ENCODE measurements at regions not wholly inside any gene's neighbourhood (a gene's known extent, or its start where the extent isn't known, plus 50 kb on each side); places are given as distances from the start of the nearest gene placed in this dataset.

- Histone ChIP-seq H3K9me3 (no peaks in the 10 kb centered on the region), H3K36me3 (replicated peaks) (no peaks in the 10 kb centered on the region), H3K4me1 (no peaks in the 10 kb centered on the region), H3K27me3 (ENCODE audit: low read depth) (no peaks in the 10 kb centered on the region), H3K4me3 (no peak overlapping the region)
- DNase-seq (ENCODE audit: low spot score in 2 of 2) = no peak
- in situ Hi-C loops (cut with MboI; ENCODE audit: low sequenced_read_pairs) = no loop called here
Observed at GRCh38 chr17:33596899-33597298, 303.8 kb upstream of the ASIC2 start.

GRCh38 chr17:33598797-33599196, 305.7 kb upstream of the ASIC2 start:
- Histone ChIP-seq H3K9me3 (no peaks in the 10 kb centered on the region), H3K27me3 (ENCODE audit: low read depth) (no peaks in the 10 kb centered on the region), H3K4me3 (no peak overlapping the region), H3K36me3 (replicated peaks) (no peaks in the 10 kb centered on the region), H3K4me1 (no peaks in the 10 kb centered on the region)
- in situ Hi-C loops (cut with MboI; ENCODE audit: low sequenced_read_pairs) = no loop called here
- DNase-seq (ENCODE audit: low spot score in 2 of 2) = no peak

- Histone ChIP-seq H3K9me3 (no peaks in the 10 kb centered on the region), H3K36me3 (replicated peaks) (no peaks in the 10 kb centered on the region), H3K4me1 (no peaks in the 10 kb centered on the region), H3K27me3 (ENCODE audit: low read depth) (no peaks in the 10 kb centered on the region), H3K4me3 (no peak overlapping the region)
- DNase-seq (ENCODE audit: low spot score in 2 of 2) = no peak
- in situ Hi-C loops (cut with MboI; ENCODE audit: low sequenced_read_pairs) = no loop called here
Observed at GRCh38 chr17:33602981-33603380, 309.9 kb upstream of the ASIC2 start.

GRCh38 chr17:33603789-33604188, 310.7 kb upstream of the ASIC2 start:
- in situ Hi-C loops (cut with MboI; ENCODE audit: low sequenced_read_pairs) = no loop called here
- Histone ChIP-seq H3K4me3 (no peak overlapping the region), H3K27me3 (ENCODE audit: low read depth) (no peaks in the 10 kb centered on the region), H3K9me3 (no peaks in the 10 kb centered on the region), H3K36me3 (replicated peaks) (no peaks in the 10 kb centered on the region), H3K4me1 (no peaks in the 10 kb centered on the region)
- no peak for DNase-seq (ENCODE audit: low spot score in 2 of 2)

- in situ Hi-C loops (cut with MboI; ENCODE audit: low sequenced_read_pairs) = no loop called here
- DNase-seq (ENCODE audit: low spot score in 2 of 2) = no peak
- H3K4me3 ChIP-seq = no peak overlapping the region
- no peaks in the 10 kb centered on the region for H3K4me1 ChIP-seq
- no peaks in the 10 kb centered on the region for H3K36me3 ChIP-seq (replicated peaks)
- no peaks in the 10 kb centered on the region for H3K27me3 ChIP-seq (ENCODE audit: low read depth)
- H3K9me3 ChIP-seq = no peaks in the 10 kb centered on the region
Observed at GRCh38 chr17:33611532-33611931, 318.4 kb upstream of the ASIC2 start.

GRCh38 chr17:33615861-33616260, 322.8 kb upstream of the ASIC2 start:
- in situ Hi-C loops (cut with MboI; ENCODE audit: low sequenced_read_pairs) = no loop called here
- no peaks in the 10 kb centered on the region for H3K36me3 ChIP-seq (replicated peaks)
- no peaks in the 10 kb centered on the region for H3K9me3 ChIP-seq
- H3K4me3 ChIP-seq = no peak overlapping the region
- H3K27me3 ChIP-seq (ENCODE audit: low read depth) = no peaks in the 10 kb centered on the region
- DNase-seq (ENCODE audit: low spot score in 2 of 2) = no peak
- no peaks in the 10 kb centered on the region for H3K4me1 ChIP-seq

- H3K4me1 ChIP-seq = no peaks in the 10 kb centered on the region
- no peaks in the 10 kb centered on the region for H3K36me3 ChIP-seq (replicated peaks)
- in situ Hi-C loops (cut with MboI; ENCODE audit: low sequenced_read_pairs) = no loop called here
- H3K4me3 ChIP-seq = no peak overlapping the region
- H3K9me3 ChIP-seq = no peaks in the 10 kb centered on the region
- no peaks in the 10 kb centered on the region for H3K27me3 ChIP-seq (ENCODE audit: low read depth)
- no peak for DNase-seq (ENCODE audit: low spot score in 2 of 2)
Observed at GRCh38 chr17:33623841-33624240, 330.7 kb upstream of the ASIC2 start.

GRCh38 chr17:33628500-33629346, 335.6 kb upstream of the ASIC2 start:
- Histone ChIP-seq H3K4me1 (no peaks in the 10 kb centered on the region), H3K9me3 (no peaks in the 10 kb centered on the region), H3K4me3 (no peak overlapping the region), H3K27me3 (ENCODE audit: low read depth) (no peaks in the 10 kb centered on the region), H3K36me3 (replicated peaks) (no peaks in the 10 kb centered on the region)
- in situ Hi-C loops (cut with MboI; ENCODE audit: low sequenced_read_pairs) = no loop called here
- DNase-seq (ENCODE audit: low spot score in 2 of 2) = no peak

GRCh38 chr17:33633446-33633845, 340.4 kb upstream of the ASIC2 start:
- no peaks in the 10 kb centered on the region for H3K9me3 ChIP-seq
- H3K27me3 ChIP-seq (ENCODE audit: low read depth) = no peaks in the 10 kb centered on the region
- H3K4me3 ChIP-seq = no peak overlapping the region
- DNase-seq (ENCODE audit: low spot score in 2 of 2) = no peak
- in situ Hi-C loops (cut with MboI; ENCODE audit: low sequenced_read_pairs) = no loop called here
- no peaks in the 10 kb centered on the region for H3K4me1 ChIP-seq
- H3K36me3 ChIP-seq (replicated peaks) = no peaks in the 10 kb centered on the region

GRCh38 chr17:33637534-33637933, 344.4 kb upstream of the ASIC2 start:
- DNase-seq (ENCODE audit: low spot score in 2 of 2) = no peak
- Histone ChIP-seq H3K36me3 (replicated peaks) (no peaks in the 10 kb centered on the region), H3K27me3 (ENCODE audit: low read depth) (no peaks in the 10 kb centered on the region), H3K4me3 (no peak overlapping the region), H3K4me1 (no peaks in the 10 kb centered on the region), H3K9me3 (no peaks in the 10 kb centered on the region)
- in situ Hi-C loops (cut with MboI; ENCODE audit: low sequenced_read_pairs) = no loop called here

- DNase-seq (ENCODE audit: low spot score in 2 of 2) = no peak
- Histone ChIP-seq H3K27me3 (ENCODE audit: low read depth) (no peaks in the 10 kb centered on the region), H3K4me3 (no peak overlapping the region), H3K4me1 (no peaks in the 10 kb centered on the region), H3K36me3 (replicated peaks) (no peaks in the 10 kb centered on the region), H3K9me3 (no peaks in the 10 kb centered on the region)
- in situ Hi-C loops (cut with MboI; ENCODE audit: low sequenced_read_pairs) = no loop called here
Observed at GRCh38 chr17:33639103-33639880, 346.2 kb upstream of the ASIC2 start.

GRCh38 chr17:33640629-33641028, 347.5 kb upstream of the ASIC2 start:
- H3K4me1 ChIP-seq = no peaks in the 10 kb centered on the region
- H3K9me3 ChIP-seq = no peaks in the 10 kb centered on the region
- H3K27me3 ChIP-seq (ENCODE audit: low read depth) = no peaks in the 10 kb centered on the region
- no peaks in the 10 kb centered on the region for H3K36me3 ChIP-seq (replicated peaks)
- in situ Hi-C loops (cut with MboI; ENCODE audit: low sequenced_read_pairs) = no loop called here
- no peak overlapping the region for H3K4me3 ChIP-seq
- DNase-seq (ENCODE audit: low spot score in 2 of 2) = no peak

GRCh38 chr17:33642002-33642401, 348.9 kb upstream of the ASIC2 start:
- H3K4me1 ChIP-seq = no peaks in the 10 kb centered on the region
- no peaks in the 10 kb centered on the region for H3K9me3 ChIP-seq
- in situ Hi-C loops (cut with MboI; ENCODE audit: low sequenced_read_pairs) = no loop called here
- H3K4me3 ChIP-seq = no peak overlapping the region
- no peaks in the 10 kb centered on the region for H3K27me3 ChIP-seq (ENCODE audit: low read depth)
- H3K36me3 ChIP-seq (replicated peaks) = no peaks in the 10 kb centered on the region
- DNase-seq (ENCODE audit: low spot score in 2 of 2) = no peak

GRCh38 chr17:33647956-33648355, 354.9 kb upstream of the ASIC2 start:
- Histone ChIP-seq H3K27me3 (ENCODE audit: low read depth) (no peaks in the 10 kb centered on the region), H3K4me3 (no peak overlapping the region), H3K4me1 (no peaks in the 10 kb centered on the region), H3K36me3 (replicated peaks) (no peaks in the 10 kb centered on the region), H3K9me3 (no peaks in the 10 kb centered on the region)
- no peak for DNase-seq (ENCODE audit: low spot score in 2 of 2)
- in situ Hi-C loops (cut with MboI; ENCODE audit: low sequenced_read_pairs) = no loop called here

Data from HAP-1 (cell line).